ENCODE measurements at regions not wholly inside any gene's neighbourhood (a gene's known extent, or its start where the extent isn't known, plus 50 kb on each side); places are given as distances from the start of the nearest gene placed in this dataset.

DNA sequence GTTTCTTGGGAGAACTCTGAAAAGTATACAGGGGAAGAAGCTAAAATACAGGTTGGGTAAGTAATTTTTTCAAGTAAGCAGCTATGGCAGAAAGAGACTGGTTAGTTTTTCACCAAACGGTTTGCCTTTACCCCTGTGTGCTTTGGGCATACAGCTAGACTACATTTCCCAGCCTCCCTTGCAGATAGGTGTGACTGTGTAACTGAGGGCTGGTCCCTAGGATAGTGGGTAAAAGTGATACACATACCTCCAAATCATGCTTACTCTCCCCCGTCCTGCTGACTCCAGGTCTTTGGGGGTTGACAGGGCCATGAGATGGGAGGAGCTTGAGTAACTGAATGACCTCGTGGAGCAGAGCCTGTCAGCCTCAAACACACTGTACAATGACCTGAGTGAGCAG lies 208.6 kb upstream of the GDNF start:
- no peak overlapping the region for H3K4me3 Mint-ChIP-seq
- TF ChIP-seq, protein P1, sequence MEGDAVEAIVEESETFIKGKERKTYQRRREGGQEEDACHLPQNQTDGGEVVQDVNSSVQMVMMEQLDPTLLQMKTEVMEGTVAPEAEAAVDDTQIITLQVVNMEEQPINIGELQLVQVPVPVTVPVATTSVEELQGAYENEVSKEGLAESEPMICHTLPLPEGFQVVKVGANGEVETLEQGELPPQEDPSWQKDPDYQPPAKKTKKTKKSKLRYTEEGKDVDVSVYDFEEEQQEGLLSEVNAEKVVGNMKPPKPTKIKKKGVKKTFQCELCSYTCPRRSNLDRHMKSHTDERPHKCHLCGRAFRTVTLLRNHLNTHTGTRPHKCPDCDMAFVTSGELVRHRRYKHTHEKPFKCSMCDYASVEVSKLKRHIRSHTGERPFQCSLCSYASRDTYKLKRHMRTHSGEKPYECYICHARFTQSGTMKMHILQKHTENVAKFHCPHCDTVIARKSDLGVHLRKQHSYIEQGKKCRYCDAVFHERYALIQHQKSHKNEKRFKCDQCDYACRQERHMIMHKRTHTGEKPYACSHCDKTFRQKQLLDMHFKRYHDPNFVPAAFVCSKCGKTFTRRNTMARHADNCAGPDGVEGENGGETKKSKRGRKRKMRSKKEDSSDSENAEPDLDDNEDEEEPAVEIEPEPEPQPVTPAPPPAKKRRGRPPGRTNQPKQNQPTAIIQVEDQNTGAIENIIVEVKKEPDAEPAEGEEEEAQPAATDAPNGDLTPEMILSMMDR (conservative IDR thresholded peaks at IDR 0.05) = no peak
- no peak for DNase-seq (ENCODE audit: low read depth, low spot score)

DNA sequence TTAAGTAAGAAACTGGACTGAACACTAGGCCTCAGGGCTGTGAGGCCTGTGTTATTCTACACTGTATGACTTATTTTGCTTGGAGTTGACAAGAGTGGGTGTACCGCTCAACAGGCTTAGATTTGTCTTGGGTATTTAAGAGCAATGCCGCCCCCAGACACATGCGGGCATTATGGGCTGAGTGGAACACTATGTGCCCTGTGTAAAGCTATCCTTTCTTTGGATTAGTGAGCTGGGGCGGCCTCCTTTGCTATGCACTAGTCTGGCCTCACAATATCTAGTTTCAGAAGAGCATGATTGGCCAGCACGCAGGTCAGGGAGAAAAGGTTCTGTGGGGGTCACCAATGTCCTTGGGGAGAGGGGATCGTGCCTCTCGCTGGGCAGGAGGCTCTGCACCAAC lies 206.3 kb upstream of the GDNF start:
- Mint-ChIP-seq H3K4me3 (no peak overlapping the region), H3K4me1 (no peaks in the 10 kb centered on the region), H3K36me3 (ENCODE audit: low read depth) (no peaks in the 10 kb centered on the region), H3K27ac (ENCODE audit: unreplicated experiment) (no peak overlapping the region), H3K27me3 (ENCODE audit: low read depth) (no peaks in the 10 kb centered on the region), H3K9me3 (no peaks in the 10 kb centered on the region)
- TF ChIP-seq, protein P1 (conservative IDR thresholded peaks at IDR 0.05) = no peak
- DNase-seq (ENCODE audit: low read depth, low spot score) = no peak

More for the DNA sequence above, 208.6 kb upstream of the GDNF start:
- Mint-ChIP-seq H3K36me3 (ENCODE audit: low read depth) (no peaks in the 10 kb centered on the region), H3K9me3 (no peaks in the 10 kb centered on the region), H3K4me1 (peaks cover 4% of the 10 kb centered on the region), H3K27ac (ENCODE audit: unreplicated experiment) (no peak overlapping the region), H3K27me3 (ENCODE audit: low read depth) (no peaks in the 10 kb centered on the region)

DNA sequence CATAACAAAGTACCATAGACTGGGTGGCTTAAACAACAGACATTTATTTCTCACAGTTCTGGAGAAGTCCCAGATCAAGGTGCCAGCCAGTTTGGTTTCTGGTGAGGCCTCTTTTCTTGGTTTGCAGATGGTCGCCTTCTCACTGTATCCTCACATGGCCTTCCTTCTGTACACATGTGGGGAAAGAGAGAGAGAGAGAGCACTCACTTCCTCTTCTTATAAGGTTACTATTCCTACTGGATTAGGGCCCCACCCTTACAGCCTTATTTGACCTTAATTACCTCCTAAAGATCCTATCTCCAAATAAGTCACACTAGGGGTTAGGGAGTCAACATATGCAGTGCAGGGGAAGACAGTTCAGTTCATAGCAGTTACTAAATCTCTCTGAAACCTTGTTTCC lies 205.6 kb upstream of the GDNF start:
- no peaks in the 10 kb centered on the region for H3K4me1 Mint-ChIP-seq
- no peak overlapping the region for H3K27ac Mint-ChIP-seq (ENCODE audit: unreplicated experiment)
- TF ChIP-seq, protein P1 (conservative IDR thresholded peaks at IDR 0.05) = no peak

DNA sequence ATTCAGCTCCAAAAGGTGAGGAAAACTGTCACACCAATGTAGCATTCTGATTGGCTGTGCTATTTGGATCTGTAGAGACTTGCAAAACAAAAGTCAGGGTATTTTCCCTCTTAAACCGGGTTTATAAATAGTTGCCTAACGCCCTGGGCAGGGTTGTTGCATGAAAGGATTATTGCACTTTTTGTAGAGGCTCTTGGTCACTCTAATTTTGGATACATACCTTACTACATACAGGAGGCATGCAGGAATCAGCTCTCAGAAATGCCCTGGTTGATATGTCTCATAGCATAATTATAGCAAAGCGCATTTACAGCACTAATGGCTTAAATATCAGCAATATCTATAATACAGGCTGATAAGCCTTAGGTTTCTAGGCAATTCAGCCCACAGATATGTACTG lies 200.0 kb upstream of the GDNF start:
- H3K36me3 Mint-ChIP-seq (ENCODE audit: low read depth) = no peaks in the 10 kb centered on the region
- no peak overlapping the region for H3K4me3 Mint-ChIP-seq
- H3K27ac Mint-ChIP-seq (ENCODE audit: unreplicated experiment) = no peak overlapping the region
- H3K9me3 Mint-ChIP-seq = peaks cover 2% of the 10 kb centered on the region
- H3K27me3 Mint-ChIP-seq (ENCODE audit: low read depth) = peaks cover 5% of the 10 kb centered on the region
- TF ChIP-seq, protein P1 (conservative IDR thresholded peaks at IDR 0.05) = no peak
- no peaks in the 10 kb centered on the region for H3K4me1 Mint-ChIP-seq
- DNase-seq (ENCODE audit: low read depth, low spot score) = no peak

More for the DNA sequence above, 205.6 kb upstream of the GDNF start:
- no peak for DNase-seq (ENCODE audit: low read depth, low spot score)
- Mint-ChIP-seq H3K27me3 (ENCODE audit: low read depth) (no peaks in the 10 kb centered on the region), H3K9me3 (no peaks in the 10 kb centered on the region), H3K4me3 (no peak overlapping the region), H3K36me3 (ENCODE audit: low read depth) (no peaks in the 10 kb centered on the region)

DNA sequence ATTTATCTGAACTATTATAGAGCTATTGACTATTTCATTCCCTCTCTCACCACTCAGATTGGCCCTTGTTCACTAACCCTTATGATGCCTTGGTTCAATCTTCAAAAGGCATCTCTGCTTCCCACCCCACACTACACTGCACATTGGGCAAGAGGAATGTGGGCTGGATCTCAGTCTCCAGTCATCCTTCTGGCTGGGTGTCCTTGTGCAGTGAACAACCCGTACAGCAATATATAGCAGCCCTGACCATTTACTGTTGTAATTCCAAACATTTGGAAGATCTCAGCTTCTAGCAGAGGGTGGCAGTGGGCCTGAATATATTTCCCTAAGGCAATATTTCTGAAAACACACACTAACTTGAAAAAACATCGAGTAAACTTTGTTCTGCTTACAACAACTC lies 199.2 kb upstream of the GDNF start:
- Mint-ChIP-seq H3K27ac (ENCODE audit: unreplicated experiment) (no peak overlapping the region), H3K4me1 (no peaks in the 10 kb centered on the region), H3K27me3 (ENCODE audit: low read depth) (peaks cover 5% of the 10 kb centered on the region), H3K36me3 (ENCODE audit: low read depth) (no peaks in the 10 kb centered on the region), H3K9me3 (peaks cover 2% of the 10 kb centered on the region), H3K4me3 (no peak overlapping the region)
- no peak for DNase-seq (ENCODE audit: low read depth, low spot score)
- TF ChIP-seq, protein P1 (conservative IDR thresholded peaks at IDR 0.05) = no peak

DNA sequence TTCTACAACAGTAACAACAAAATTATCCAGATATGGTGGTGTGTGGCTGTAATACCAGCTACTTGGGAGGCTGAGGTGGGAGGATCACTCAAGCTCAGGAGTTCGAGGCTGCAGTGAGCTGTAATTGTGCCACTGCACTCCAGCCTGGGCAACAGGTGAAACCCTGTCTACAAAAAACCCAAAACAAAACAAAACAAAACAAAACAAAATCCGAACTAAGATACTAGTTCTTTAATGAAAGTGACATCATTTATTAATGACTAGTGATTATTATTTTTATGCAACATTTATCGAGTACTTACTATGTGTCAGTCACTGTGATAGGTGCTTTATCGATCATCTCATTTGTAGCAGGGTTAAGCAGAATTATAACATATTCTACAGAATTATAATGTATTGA lies 196.9 kb upstream of the GDNF start:
- DNase-seq (ENCODE audit: low read depth, low spot score) = no peak
- H3K4me1 Mint-ChIP-seq = no peaks in the 10 kb centered on the region
- H3K27me3 Mint-ChIP-seq (ENCODE audit: low read depth) = peaks cover 5% of the 10 kb centered on the region
- H3K4me3 Mint-ChIP-seq = no peak overlapping the region
- peaks cover 2% of the 10 kb centered on the region for H3K9me3 Mint-ChIP-seq
- TF ChIP-seq, protein P1 (conservative IDR thresholded peaks at IDR 0.05) = no peak
- no peaks in the 10 kb centered on the region for H3K36me3 Mint-ChIP-seq (ENCODE audit: low read depth)
- H3K27ac Mint-ChIP-seq (ENCODE audit: unreplicated experiment) = no peak overlapping the region
